ENCODE measurements at regions not wholly inside any gene's neighbourhood (a gene's known extent, or its start where the extent isn't known, plus 50 kb on each side); places are given as distances from the start of the nearest gene placed in this dataset.

DNA sequence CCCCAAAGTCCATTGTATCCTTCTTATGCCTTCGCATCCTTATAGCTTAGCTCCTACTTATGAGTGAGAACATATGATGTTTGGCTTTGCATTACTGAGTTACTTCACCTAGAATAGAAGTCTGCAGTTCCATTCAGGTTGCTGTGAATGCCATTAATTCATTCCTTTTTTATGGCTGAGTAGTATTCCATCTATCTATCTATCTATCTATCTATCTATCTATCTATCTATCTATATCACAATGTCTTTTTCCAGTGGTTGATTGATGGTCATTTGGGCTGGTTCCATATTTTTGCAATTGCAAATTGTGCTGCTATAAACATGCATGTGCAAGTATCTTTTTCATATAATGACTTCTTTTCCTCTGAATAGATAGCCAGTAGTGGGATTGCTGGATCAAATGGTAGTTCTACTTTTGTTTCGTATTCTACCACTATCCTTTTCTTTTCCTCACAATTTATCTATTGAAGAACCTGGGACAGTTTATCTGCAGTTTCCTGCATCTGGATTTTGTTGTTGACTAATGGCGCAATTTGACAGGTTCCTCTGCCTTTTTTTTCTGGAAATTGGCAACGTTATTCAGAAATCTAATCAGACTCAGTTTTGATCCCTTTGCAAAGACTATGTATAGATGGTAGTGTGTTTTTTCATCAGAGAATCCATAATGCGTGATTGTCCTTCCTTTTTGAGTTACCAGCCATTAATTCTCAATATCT is 287.2 kb downstream of the ARL4A start:
- H3K27me3 ChIP-seq (ENCODE audit: insufficient read depth, low read length, poor library complexity) = no peaks in the 10 kb centered on the region
- H2AFZ ChIP-seq (ENCODE audit: low read depth, low read length) = no peak overlapping the region
- no peak overlapping the region for H3K27ac ChIP-seq (ENCODE audit: low read length)
- H3K9ac ChIP-seq (ENCODE audit: low read depth, low read length) = no peak overlapping the region
- H4K20me1 ChIP-seq (ENCODE audit: insufficient read depth, low read length) = no peaks in the 10 kb centered on the region
- no peaks in the 10 kb centered on the region for H3K9me3 ChIP-seq (ENCODE audit: insufficient read depth, low read length, severe bottlenecking)
- TF ChIP-seq, protein P1, sequence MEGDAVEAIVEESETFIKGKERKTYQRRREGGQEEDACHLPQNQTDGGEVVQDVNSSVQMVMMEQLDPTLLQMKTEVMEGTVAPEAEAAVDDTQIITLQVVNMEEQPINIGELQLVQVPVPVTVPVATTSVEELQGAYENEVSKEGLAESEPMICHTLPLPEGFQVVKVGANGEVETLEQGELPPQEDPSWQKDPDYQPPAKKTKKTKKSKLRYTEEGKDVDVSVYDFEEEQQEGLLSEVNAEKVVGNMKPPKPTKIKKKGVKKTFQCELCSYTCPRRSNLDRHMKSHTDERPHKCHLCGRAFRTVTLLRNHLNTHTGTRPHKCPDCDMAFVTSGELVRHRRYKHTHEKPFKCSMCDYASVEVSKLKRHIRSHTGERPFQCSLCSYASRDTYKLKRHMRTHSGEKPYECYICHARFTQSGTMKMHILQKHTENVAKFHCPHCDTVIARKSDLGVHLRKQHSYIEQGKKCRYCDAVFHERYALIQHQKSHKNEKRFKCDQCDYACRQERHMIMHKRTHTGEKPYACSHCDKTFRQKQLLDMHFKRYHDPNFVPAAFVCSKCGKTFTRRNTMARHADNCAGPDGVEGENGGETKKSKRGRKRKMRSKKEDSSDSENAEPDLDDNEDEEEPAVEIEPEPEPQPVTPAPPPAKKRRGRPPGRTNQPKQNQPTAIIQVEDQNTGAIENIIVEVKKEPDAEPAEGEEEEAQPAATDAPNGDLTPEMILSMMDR (IDR thresholded peaks at IDR 0.05; ENCODE audit: borderline replicate concordance, extremely low read depth, low read length, poor library complexity, severe bottlenecking) = no peak
- no peak for TF ChIP-seq EZH2 (IDR thresholded peaks at IDR 0.05; ENCODE audit: borderline replicate concordance, low read depth, low read length, severe bottlenecking)
- H3K4me3 ChIP-seq (ENCODE audit: low read depth in 1 of 2, low read length in 2 of 2) = no peak overlapping the region
- H3K4me2 ChIP-seq (ENCODE audit: insufficient read depth, low read length) = no peak overlapping the region
- ATAC-seq (ENCODE audit: insufficient read depth, low read depth) (no peak), DNase-seq (no peak)
- H3K4me1 ChIP-seq (ENCODE audit: insufficient read depth, low read length) = no peaks in the 10 kb centered on the region
- no peaks in the 10 kb centered on the region for H3K36me3 ChIP-seq (ENCODE audit: insufficient read depth, low read length)
- H3K79me2 ChIP-seq (ENCODE audit: insufficient read depth, low read length) = no peaks in the 10 kb centered on the region

DNA sequence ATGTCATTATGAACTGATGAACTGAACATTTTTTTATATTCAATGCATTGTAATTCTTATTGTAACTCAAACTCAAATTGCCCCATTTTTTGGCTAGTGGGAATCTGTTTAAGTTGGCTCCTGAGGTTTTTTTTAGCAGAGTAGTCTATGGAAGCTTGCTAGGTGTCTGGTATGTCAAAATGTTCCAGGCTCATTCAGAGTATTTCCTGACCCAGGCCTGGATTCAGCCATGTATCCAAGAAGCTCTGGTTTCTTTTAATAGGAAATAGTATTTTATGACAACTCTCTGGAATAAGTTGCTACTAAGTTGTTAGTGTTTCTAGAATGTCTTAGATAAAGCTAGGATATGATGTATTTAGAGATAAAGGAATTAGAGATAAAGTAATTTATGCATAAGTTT is 288.0 kb downstream of the ARL4A start:
- no peak overlapping the region for H3K4me2 ChIP-seq (ENCODE audit: insufficient read depth, low read length)
- no peak overlapping the region for H3K27ac ChIP-seq (ENCODE audit: low read length)
- H2AFZ ChIP-seq (ENCODE audit: low read depth, low read length) = no peak overlapping the region
- no peaks in the 10 kb centered on the region for H3K36me3 ChIP-seq (ENCODE audit: insufficient read depth, low read length)
- ATAC-seq (ENCODE audit: insufficient read depth, low read depth) (no peak), DNase-seq (no peak)
- TF ChIP-seq, protein P1 (IDR thresholded peaks at IDR 0.05; ENCODE audit: borderline replicate concordance, extremely low read depth, low read length, poor library complexity, severe bottlenecking) = no peak
- no peak for TF ChIP-seq EZH2 (IDR thresholded peaks at IDR 0.05; ENCODE audit: borderline replicate concordance, low read depth, low read length, severe bottlenecking)
- H3K9ac ChIP-seq (ENCODE audit: low read depth, low read length) = no peak overlapping the region
- no peaks in the 10 kb centered on the region for H3K79me2 ChIP-seq (ENCODE audit: insufficient read depth, low read length)
- H3K9me3 ChIP-seq (ENCODE audit: insufficient read depth, low read length, severe bottlenecking) = no peaks in the 10 kb centered on the region
- no peak overlapping the region for H3K4me3 ChIP-seq (ENCODE audit: low read depth in 1 of 2, low read length in 2 of 2)
- H4K20me1 ChIP-seq (ENCODE audit: insufficient read depth, low read length) = no peaks in the 10 kb centered on the region
- no peaks in the 10 kb centered on the region for H3K27me3 ChIP-seq (ENCODE audit: insufficient read depth, low read length, poor library complexity)
- no peaks in the 10 kb centered on the region for H3K4me1 ChIP-seq (ENCODE audit: insufficient read depth, low read length)

DNA sequence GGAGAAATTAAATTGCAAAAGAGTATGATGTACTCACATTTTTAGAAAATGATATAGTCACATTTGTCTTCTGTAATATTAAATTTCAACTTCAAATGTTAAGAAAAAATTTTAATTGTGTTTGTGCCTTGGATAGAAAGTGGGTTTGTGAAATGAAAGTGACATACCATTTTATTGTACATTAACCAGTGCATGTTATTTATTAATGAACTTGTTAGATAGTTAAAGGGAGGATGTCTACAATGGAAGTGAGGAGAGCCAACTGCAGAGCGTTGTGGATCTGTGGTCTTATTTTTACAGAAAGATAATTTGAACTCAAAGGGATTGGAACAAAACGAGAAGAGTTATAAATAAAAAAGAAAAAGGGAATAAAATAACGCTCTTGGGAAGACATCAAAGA is 291.7 kb downstream of the ARL4A start:
- Histone ChIP-seq H3K79me2 (ENCODE audit: insufficient read depth, low read length) (no peaks in the 10 kb centered on the region), H3K4me3 (ENCODE audit: low read depth in 1 of 2, low read length in 2 of 2) (no peak overlapping the region), H3K27me3 (ENCODE audit: insufficient read depth, low read length, poor library complexity) (no peaks in the 10 kb centered on the region), H3K9me3 (ENCODE audit: insufficient read depth, low read length, severe bottlenecking) (no peaks in the 10 kb centered on the region), H3K4me2 (ENCODE audit: insufficient read depth, low read length) (no peak overlapping the region), H3K27ac (ENCODE audit: low read length) (no peak overlapping the region), H4K20me1 (ENCODE audit: insufficient read depth, low read length) (no peaks in the 10 kb centered on the region; the same call in 1 of the 2 replicates), H3K36me3 (ENCODE audit: insufficient read depth, low read length) (no peaks in the 10 kb centered on the region), H3K4me1 (ENCODE audit: insufficient read depth, low read length) (no peaks in the 10 kb centered on the region), H3K9ac (ENCODE audit: low read depth, low read length) (no peak overlapping the region), H2AFZ (ENCODE audit: low read depth, low read length) (no peak overlapping the region)
- ATAC-seq (ENCODE audit: insufficient read depth, low read depth) = no peak
- no peak for TF ChIP-seq EZH2 (IDR thresholded peaks at IDR 0.05; ENCODE audit: borderline replicate concordance, low read depth, low read length, severe bottlenecking)
- TF ChIP-seq, protein P1 (IDR thresholded peaks at IDR 0.05; ENCODE audit: borderline replicate concordance, extremely low read depth, low read length, poor library complexity, severe bottlenecking) = no peak
- no peak for DNase-seq

Measured in DND-41 (cell line).